Suprapubic skin (tissue), 4 donors: ENCODE measurements at regions not wholly inside any gene's neighbourhood (a gene's known extent, or its start where the extent isn't known, plus 50 kb on each side); places are given as distances from the start of the nearest gene placed in this dataset.

ENCODE experiments used
- DNase-seq, 2 donors: peaks; one replicate each; pipeline ENCODE4 v3.0.0-alpha.2; 2019; ENCODE audit warnings: low spot score in 2 of 2
- H3K27ac ChIP-seq: fragments of 200-600 bp; sonication (generic); one replicate; pipeline ENCODE4 v1.5.1; 2019
- H3K27me3 ChIP-seq: fragments of 200-600 bp; sonication (generic); one replicate; pipeline ENCODE4 v1.5.1; 2019
- H3K36me3 ChIP-seq: fragments of 200-600 bp; sonication (generic); one replicate; pipeline ENCODE4 v1.5.1; 2019
- H3K4me1 ChIP-seq: fragments of 200-600 bp; sonication (generic); one replicate; pipeline ENCODE4 v1.5.1; 2019
- H3K4me3 ChIP-seq: fragments of 200-600 bp; sonication (generic); one replicate; pipeline ENCODE4 v1.5.1; 2019; ENCODE audit warnings: mild to moderate bottlenecking
- H3K9me3 ChIP-seq: fragments of 200-600 bp; sonication (generic); one replicate; pipeline ENCODE4 v1.5.1; 2019
- CTCF ChIP-seq, 2 donors: fragments of 200-600 bp in 1 of 2; fragments of 450-650 bp in 1 of 2; sonication (generic) in 1 of 2; IDR thresholded peaks; one replicate each; pipeline ENCODE4 v1.5.1; 2016 to 2019; ENCODE audit warnings: antibody characterized with exemption in 2 of 2, mild to moderate bottlenecking in 1 of 2, moderate library complexity in 1 of 2
- EP300 ChIP-seq: sonication (generic); formaldehyde crosslinking; IDR thresholded peaks from one replicate; pipeline ENCODE4 v1.6.1; 2017; ENCODE audit warnings: antibody characterized with exemption
- POLR2A ChIP-seq, 2 donors: fragments of 450-650 bp; IDR thresholded peaks; one replicate each; pipeline ENCODE4 v1.6.1; 2017; ENCODE audit warnings: antibody characterized with exemption in 2 of 2, mild to moderate bottlenecking in 2 of 2, moderate library complexity in 2 of 2
- POLR2AphosphoS5 ChIP-seq, 3 donors: sonication (generic); formaldehyde crosslinking; IDR thresholded peaks; one replicate each; pipeline ENCODE4 v1.6.1; 2017; ENCODE audit warnings: antibody characterized with exemption in 3 of 3
- WGBS: methylation state at CpG from one replicate; pipeline ENCODE4 v1.1.5; 2018; 5-methylcytosine and 5-hydroxymethylcytosine counted together

GRCh38 chr2:172249334-172249733 lies 146.6 kb upstream of the DLX2 start:
- TF ChIP-seq CTCF (IDR thresholded peaks at IDR 0.05) (no peak), POLR2A (IDR thresholded peaks at IDR 0.05) (no peak), EP300 (no peak), POLR2AphosphoS5 (IDR thresholded peaks at IDR 0.05) (no peak)
- Histone ChIP-seq H3K36me3 (no peaks in the 10 kb centered on the region), H3K27me3 (no peaks in the 10 kb centered on the region), H3K27ac (no peak overlapping the region), H3K4me1 (peaks cover 10% of the 10 kb centered on the region), H3K4me3 (no peak overlapping the region), H3K9me3 (no peaks in the 10 kb centered on the region)
- 98% methylated on average over 2 of the region's 2 CpGs for WGBS
- no peak for DNase-seq

GRCh38 chr2:172249986-172250385 lies 147.3 kb upstream of the DLX2 start:
- H3K4me3 ChIP-seq, result no peak overlapping the region
- no peaks in the 10 kb centered on the region for H3K27me3 ChIP-seq
- no peak overlapping the region for H3K27ac ChIP-seq
- peaks cover 10% of the 10 kb centered on the region for H3K4me1 ChIP-seq
- H3K9me3 ChIP-seq, result no peaks in the 10 kb centered on the region
- no peak for TF ChIP-seq CTCF (IDR thresholded peaks at IDR 0.05)
- no peak for TF ChIP-seq EP300
- no peak for TF ChIP-seq POLR2AphosphoS5 (IDR thresholded peaks at IDR 0.05)
- no peak for TF ChIP-seq POLR2A (IDR thresholded peaks at IDR 0.05)
- no peak for DNase-seq
- H3K36me3 ChIP-seq, result no peaks in the 10 kb centered on the region

GRCh38 chr2:172251231-172251630 lies 148.5 kb upstream of the DLX2 start:
- Histone ChIP-seq H3K36me3 (no peaks in the 10 kb centered on the region), H3K4me1 (peaks cover 10% of the 10 kb centered on the region), H3K9me3 (no peaks in the 10 kb centered on the region), H3K4me3 (no peak overlapping the region), H3K27ac (no peak overlapping the region), H3K27me3 (no peaks in the 10 kb centered on the region)
- TF ChIP-seq CTCF (IDR thresholded peaks at IDR 0.05) (no peak), POLR2AphosphoS5 (IDR thresholded peaks at IDR 0.05) (no peak), EP300 (no peak), POLR2A (IDR thresholded peaks at IDR 0.05) (no peak)
- 62% methylated on average over 3 of the region's 3 CpGs for WGBS
- DNase-seq, result no peak

- 92% methylated on average over 10 of the region's 12 CpGs for WGBS
- Histone ChIP-seq H3K9me3 (no peaks in the 10 kb centered on the region), H3K4me1 (peaks cover 18% of the 10 kb centered on the region), H3K36me3 (no peaks in the 10 kb centered on the region), H3K27me3 (no peaks in the 10 kb centered on the region), H3K4me3 (no peak overlapping the region), H3K27ac (peak overlapping the region; percentile 15)
- DNase-seq, result no peak
- TF ChIP-seq POLR2A (IDR thresholded peaks at IDR 0.05) (no peak), EP300 (no peak), POLR2AphosphoS5 (IDR thresholded peaks at IDR 0.05) (no peak), CTCF (IDR thresholded peaks at IDR 0.05) (no peak)
Measured at GRCh38 chr2:172252154-172252553, 149.5 kb upstream of the DLX2 start.

- no peak for DNase-seq
- Histone ChIP-seq H3K4me3 (no peak overlapping the region), H3K27ac (peak overlapping the region; percentile 4), H3K9me3 (no peaks in the 10 kb centered on the region), H3K27me3 (no peaks in the 10 kb centered on the region), H3K4me1 (peaks cover 20% of the 10 kb centered on the region), H3K36me3 (no peaks in the 10 kb centered on the region)
- TF ChIP-seq POLR2AphosphoS5 (IDR thresholded peaks at IDR 0.05) (peak in 2 of 3 donors; percentile 19 to 66), POLR2A (IDR thresholded peaks at IDR 0.05) (no peak)
- 55% methylated on average over 16 of the region's 16 CpGs for WGBS
Measured at GRCh38 chr2:172253190-172254052, 150.7 kb upstream of the DLX2 start.
